Muscle of back (tissue), 3 donors: ENCODE measurements at regions not wholly inside any gene's neighbourhood (a gene's known extent, or its start where the extent isn't known, plus 50 kb on each side); places are given as distances from the start of the nearest gene placed in this dataset.

ENCODE experiments used
- DNase-seq, 3 donors: peaks; one replicate each; pipeline versions ENCODE4 v3.0.0 to v3.0.0-alpha.2; 2013

- DNase-seq = no peak
Measured at GRCh38 chr4:98765771-98766170, 107.4 kb upstream of the TSPAN5 start.

- DNase-seq = no peak
Measured at GRCh38 chr4:98758182-98758581, 99.8 kb upstream of the TSPAN5 start.

- DNase-seq = no peak
Measured at GRCh38 chr4:98754736-98755135, 96.3 kb upstream of the TSPAN5 start.

- no peak for DNase-seq
Measured at GRCh38 chr4:98749206-98749605, 90.8 kb upstream of the TSPAN5 start.

- DNase-seq = no peak
Measured at GRCh38 chr4:98748609-98749008, 90.2 kb upstream of the TSPAN5 start.

GRCh38 chr4:98747393-98748091 lies 89.1 kb upstream of the TSPAN5 start:
- no peak for DNase-seq

- DNase-seq = no peak
Measured at GRCh38 chr4:98746936-98747335, 88.5 kb upstream of the TSPAN5 start.

GRCh38 chr4:98746530-98746929 lies 88.1 kb upstream of the TSPAN5 start:
- DNase-seq = no peak

GRCh38 chr4:98745366-98745765 lies 87.0 kb upstream of the TSPAN5 start:
- DNase-seq = no peak

- DNase-seq = no peak
Measured at GRCh38 chr4:98744372-98745150, 86.2 kb upstream of the TSPAN5 start.

- no peak for DNase-seq
Measured at GRCh38 chr4:98741952-98742351, 83.5 kb upstream of the TSPAN5 start.

GRCh38 chr4:98739751-98740150 lies 81.3 kb upstream of the TSPAN5 start:
- DNase-seq = no peak

- DNase-seq = no peak
Measured at GRCh38 chr4:98733601-98734000, 75.2 kb upstream of the TSPAN5 start.

- no peak for DNase-seq
Measured at GRCh38 chr4:98728871-98729270, 70.5 kb upstream of the TSPAN5 start.

GRCh38 chr4:98728433-98728832 lies 70.0 kb upstream of the TSPAN5 start:
- no peak for DNase-seq

GRCh38 chr4:98722000-98722399 lies 63.6 kb upstream of the TSPAN5 start:
- no peak for DNase-seq

GRCh38 chr4:98720871-98721480 lies 62.6 kb upstream of the TSPAN5 start:
- peak in 1 of 3 donors; percentile 8 for DNase-seq

- DNase-seq = no peak
Measured at GRCh38 chr4:98716796-98717195, 58.4 kb upstream of the TSPAN5 start.

- no peak for DNase-seq
Measured at GRCh38 chr4:98712607-98713006, 54.2 kb upstream of the TSPAN5 start.

- no peak for DNase-seq
Measured at GRCh38 chr4:98711526-98711925, 53.1 kb upstream of the TSPAN5 start.

- DNase-seq = no peak
Measured at GRCh38 chr4:98710831-98711230, 52.4 kb upstream of the TSPAN5 start.
